Midbrain (tissue), 1 donor: ENCODE measurements at regions not wholly inside any gene's neighbourhood (a gene's known extent, or its start where the extent isn't known, plus 50 kb on each side); places are given as distances from the start of the nearest gene placed in this dataset.

Experiments
- DNase-seq: peaks from one replicate; lab custom pipeline; 2025; lab: John Stamatoyannopoulos, UW

- no peak for DNase-seq
Measured at GRCh38 chr18:78625847-78626246, 353.8 kb upstream of the SALL3 start.

- no peak for DNase-seq
Measured at GRCh38 chr18:78627551-78628346, 351.9 kb upstream of the SALL3 start.

GRCh38 chr18:78629426-78629825 is 350.2 kb upstream of the SALL3 start:
- DNase-seq = no peak

GRCh38 chr18:78630356-78630755 is 349.3 kb upstream of the SALL3 start:
- no peak for DNase-seq

GRCh38 chr18:78630981-78631510 is 348.6 kb upstream of the SALL3 start:
- DNase-seq = no peak

GRCh38 chr18:78632111-78632541 is 347.5 kb upstream of the SALL3 start:
- DNase-seq = no peak

- DNase-seq = no peak
Measured at GRCh38 chr18:78634061-78634696, 345.4 kb upstream of the SALL3 start.

GRCh38 chr18:78635093-78635800 is 344.4 kb upstream of the SALL3 start:
- no peak for DNase-seq

- no peak for DNase-seq
Measured at GRCh38 chr18:78636260-78636659, 343.4 kb upstream of the SALL3 start.

- no peak for DNase-seq
Measured at GRCh38 chr18:78637442-78638402, 341.9 kb upstream of the SALL3 start.

- DNase-seq = no peak
Measured at GRCh38 chr18:78639006-78639950, 340.3 kb upstream of the SALL3 start.

- no peak for DNase-seq
Measured at GRCh38 chr18:78640246-78640995, 339.2 kb upstream of the SALL3 start.

- no peak for DNase-seq
Measured at GRCh38 chr18:78641689-78642231, 337.9 kb upstream of the SALL3 start.

GRCh38 chr18:78642296-78642951 is 337.2 kb upstream of the SALL3 start:
- no peak for DNase-seq

GRCh38 chr18:78643004-78643403 is 336.6 kb upstream of the SALL3 start:
- no peak for DNase-seq

- DNase-seq = no peak
Measured at GRCh38 chr18:78643981-78644380, 335.6 kb upstream of the SALL3 start.

GRCh38 chr18:78645216-78645615 is 334.4 kb upstream of the SALL3 start:
- DNase-seq = no peak

GRCh38 chr18:78647018-78647417 is 332.6 kb upstream of the SALL3 start:
- DNase-seq = no peak

- no peak for DNase-seq
Measured at GRCh38 chr18:78649421-78649820, 330.2 kb upstream of the SALL3 start.
